HG02588 (cell line): ENCODE measurements at regions not wholly inside any gene's neighbourhood (a gene's known extent, or its start where the extent isn't known, plus 50 kb on each side); places are given as distances from the start of the nearest gene placed in this dataset.
"Not testable (repeated sequence)": the region's sequence is repeated elsewhere in the genome, so short reads cannot be mapped to it uniquely, and the experiment has no call there.

Source experiments
- ATAC-seq: cut with Tn5 transposase; IDR thresholded peaks from one replicate; pipeline ENCODE4 v1.9.1; 2021; ENCODE audit warnings: mild to moderate bottlenecking, moderate library complexity; ENCODE audit not compliant: unreplicated experiment

- ATAC-seq: not testable (repeated sequence)
These were observed 4545.7 kb upstream of the TPTE start for GRCh38 chr21:5975719-5976118.

- not testable (repeated sequence) for ATAC-seq
These were observed 4523.8 kb upstream of the TPTE start for GRCh38 chr21:5997586-5997985.

GRCh38 chr21:6015422-6016057, 4505.8 kb upstream of the TPTE start:
- ATAC-seq: not testable (repeated sequence)

- not testable (repeated sequence) for ATAC-seq
These were observed 4500.9 kb upstream of the TPTE start for GRCh38 chr21:6020460-6020859.

GRCh38 chr21:6020953-6021716, 4500.2 kb upstream of the TPTE start:
- not testable (repeated sequence) for ATAC-seq

GRCh38 chr21:6021717-6022270, 4499.6 kb upstream of the TPTE start:
- ATAC-seq: not testable (repeated sequence)

GRCh38 chr21:6023331-6023730, 4498.1 kb upstream of the TPTE start:
- ATAC-seq: not testable (repeated sequence)

GRCh38 chr21:6025139-6025538, 4496.2 kb upstream of the TPTE start:
- not testable (repeated sequence) for ATAC-seq

GRCh38 chr21:6027497-6027896, 4493.9 kb upstream of the TPTE start:
- peak; percentile 59 for ATAC-seq

GRCh38 chr21:6034124-6034678, 4487.2 kb upstream of the TPTE start:
- ATAC-seq: not testable (repeated sequence)

- ATAC-seq: not testable (repeated sequence)
These were observed 4486.4 kb upstream of the TPTE start for GRCh38 chr21:6034820-6035473.

GRCh38 chr21:6035474-6036155, 4485.8 kb upstream of the TPTE start:
- not testable (repeated sequence) for ATAC-seq

GRCh38 chr21:6039224-6039623, 4482.2 kb upstream of the TPTE start:
- not testable (repeated sequence) for ATAC-seq

GRCh38 chr21:6040095-6040494, 4481.3 kb upstream of the TPTE start:
- not testable (repeated sequence) for ATAC-seq

GRCh38 chr21:6043430-6044275, 4477.7 kb upstream of the TPTE start:
- not testable (repeated sequence) for ATAC-seq

- not testable (repeated sequence) for ATAC-seq
These were observed 4476.7 kb upstream of the TPTE start for GRCh38 chr21:6044695-6045094.

GRCh38 chr21:6049930-6050329, 4471.5 kb upstream of the TPTE start:
- not testable (repeated sequence) for ATAC-seq

GRCh38 chr21:6052109-6052508, 4469.3 kb upstream of the TPTE start:
- not testable (repeated sequence) for ATAC-seq

GRCh38 chr21:6053145-6053544, 4468.2 kb upstream of the TPTE start:
- ATAC-seq: not testable (repeated sequence)
